ENCODE measurements at regions not wholly inside any gene's neighbourhood (a gene's known extent, or its start where the extent isn't known, plus 50 kb on each side); places are given as distances from the start of the nearest gene placed in this dataset.
"Not testable (repeated sequence)": the region's sequence is repeated elsewhere in the genome, so short reads cannot be mapped to it uniquely, and the experiment has no call there.

GRCh38 chr2:111373060-111373459 is 252.3 kb downstream of the BCL2L11 start:
- DNase-seq, result not testable (repeated sequence)

GRCh38 chr2:111373989-111374388 is 253.3 kb downstream of the BCL2L11 start:
- not testable (repeated sequence) for DNase-seq

- DNase-seq, result not testable (repeated sequence)
Observed at GRCh38 chr2:111374734-111375133, 254.0 kb downstream of the BCL2L11 start.

- not testable (repeated sequence) for DNase-seq
Observed at GRCh38 chr2:111375320-111375883, 254.7 kb downstream of the BCL2L11 start.

DNA sequence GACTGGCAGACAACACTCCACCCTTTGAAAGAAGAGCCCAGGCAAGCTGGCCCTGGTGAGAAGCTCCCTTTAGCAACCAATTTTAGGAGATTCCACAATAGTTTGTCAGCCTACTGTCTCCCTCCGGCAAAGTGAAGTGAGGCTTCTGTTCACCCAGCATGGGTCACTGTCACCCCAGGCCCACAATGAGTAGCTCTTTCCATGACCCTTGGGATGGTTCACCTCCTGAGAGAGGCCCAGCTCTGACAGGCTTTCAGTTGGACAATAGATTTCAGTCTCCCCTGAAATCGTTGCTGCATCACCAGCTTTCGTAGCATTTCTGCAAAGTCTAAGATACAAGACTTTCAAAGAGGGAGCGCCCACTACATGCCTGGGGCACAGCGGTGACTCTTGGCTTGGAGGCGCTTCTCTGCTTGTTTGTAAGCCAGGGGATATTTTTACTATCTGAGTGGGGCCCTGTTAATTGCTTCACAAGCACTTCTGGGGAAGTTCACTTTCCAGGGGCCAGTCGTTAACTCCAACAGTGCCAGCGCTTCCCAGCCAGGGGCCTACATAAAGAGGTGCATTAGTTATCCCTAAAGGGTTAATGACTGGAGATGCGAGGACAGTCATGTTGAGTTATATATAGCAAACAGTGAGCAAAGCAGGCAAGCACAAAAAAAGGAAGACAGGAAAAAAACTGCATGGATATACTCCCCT is 255.7 kb downstream of the BCL2L11 start:
- DNase-seq, result not testable (repeated sequence)

DNA sequence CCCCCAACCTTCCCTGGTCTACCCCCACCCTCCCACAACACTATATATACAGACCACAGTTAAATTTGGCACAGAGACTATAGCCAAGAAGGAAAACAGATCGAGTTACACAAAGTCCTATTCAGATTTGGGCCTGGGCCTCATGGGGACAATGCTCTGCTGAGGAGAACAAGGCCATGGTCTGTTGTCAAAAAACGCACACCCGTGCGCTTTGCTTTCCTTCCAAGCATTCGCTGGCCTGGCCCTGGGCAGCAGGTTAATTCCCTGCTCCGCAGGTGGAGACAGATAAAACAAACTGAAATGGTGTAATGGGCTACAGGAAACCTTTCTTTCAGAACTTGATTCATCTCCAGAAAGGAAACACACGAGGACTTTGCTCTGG is 256.2 kb downstream of the BCL2L11 start:
- not testable (repeated sequence) for DNase-seq

DNA sequence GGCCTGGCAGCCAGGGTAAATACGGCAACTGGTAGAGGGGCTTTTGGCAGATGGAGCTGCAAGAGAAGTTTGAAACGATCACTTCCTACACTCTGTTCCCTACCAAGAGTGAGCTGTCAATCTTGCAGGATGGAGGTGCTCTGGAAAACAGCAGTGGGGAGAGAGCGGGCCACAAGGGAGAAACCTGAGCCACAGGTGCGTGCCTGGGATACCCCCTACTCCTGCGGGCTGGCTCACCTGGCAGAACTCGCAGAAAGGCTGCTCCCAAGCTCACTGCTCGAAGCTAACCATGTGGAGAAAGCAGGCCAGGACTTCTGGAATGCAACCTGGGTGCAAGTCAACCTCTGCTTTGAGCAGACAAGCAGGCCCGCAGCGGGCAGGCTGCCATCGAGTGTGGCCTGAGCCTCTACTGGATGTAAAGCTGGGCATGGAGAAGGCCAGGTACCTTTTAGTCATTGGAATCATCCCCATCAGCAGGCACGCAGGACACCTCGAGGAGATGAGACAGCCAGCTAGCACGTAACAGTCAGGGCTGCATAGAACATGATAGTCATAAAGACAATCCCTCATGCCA is 256.8 kb downstream of the BCL2L11 start:
- DNase-seq, result not testable (repeated sequence)

GRCh38 chr2:111378348-111378747 is 257.6 kb downstream of the BCL2L11 start:
- not testable (repeated sequence) for DNase-seq

DNA sequence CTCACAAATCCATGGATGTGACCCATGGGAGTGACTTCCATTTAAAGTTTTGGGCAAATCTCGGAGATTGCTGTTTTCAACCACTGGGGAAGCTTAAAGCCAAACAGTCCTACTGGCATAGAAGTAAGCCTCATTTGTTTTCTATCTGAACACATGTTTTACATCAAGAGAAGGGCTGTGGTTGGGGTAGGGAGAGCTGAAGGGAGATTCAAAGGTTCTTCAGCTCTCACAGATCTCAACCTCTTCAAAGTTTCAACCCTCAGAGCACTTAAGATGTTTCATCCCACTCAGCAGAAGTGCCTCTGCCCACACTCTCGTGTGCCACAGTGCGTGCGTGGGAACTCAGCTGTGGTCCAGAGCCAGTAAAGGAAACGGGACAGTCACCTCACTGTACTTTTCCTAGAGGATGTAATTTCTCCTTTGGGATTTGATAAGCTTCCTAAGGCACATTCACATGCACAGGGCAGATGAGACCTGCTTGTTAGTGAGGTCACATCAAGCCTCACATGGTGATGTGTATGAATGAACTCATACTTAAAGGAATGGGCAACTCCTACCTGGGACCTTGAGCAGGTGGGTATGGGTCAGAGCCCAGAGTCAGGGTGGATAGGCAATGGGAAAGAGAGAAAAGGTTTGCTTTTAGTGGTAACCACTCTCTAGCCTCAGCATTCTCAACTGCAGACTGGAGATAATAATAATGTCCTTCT is 260.2 kb downstream of the BCL2L11 start:
- not testable (repeated sequence) for DNase-seq

GRCh38 chr2:111381530-111382306 is 261.0 kb downstream of the BCL2L11 start:
- not testable (repeated sequence) for DNase-seq

GRCh38 chr2:111382507-111382906 is 261.8 kb downstream of the BCL2L11 start:
- not testable (repeated sequence) for DNase-seq

DNA sequence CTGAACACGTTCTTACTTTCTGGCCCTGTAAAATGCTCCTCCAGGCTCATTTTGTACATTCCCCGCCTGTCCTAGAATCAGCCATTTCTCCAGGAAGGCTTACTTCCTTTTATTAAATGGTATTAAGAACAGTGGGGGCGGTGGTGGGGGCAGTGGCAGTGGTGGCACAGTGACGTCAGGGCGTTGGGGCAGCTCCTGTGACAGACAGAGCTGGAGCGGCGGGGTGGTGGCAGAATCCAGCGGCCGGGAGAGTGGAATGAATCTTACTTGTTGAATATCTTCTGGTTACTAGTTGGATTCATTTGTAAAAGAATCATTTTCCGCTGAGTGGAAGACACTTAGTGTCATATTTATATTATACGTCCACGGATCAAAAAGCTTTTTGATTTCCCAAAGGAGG is 262.6 kb downstream of the BCL2L11 start:
- not testable (repeated sequence) for DNase-seq

GRCh38 chr2:111385226-111385957 is 264.7 kb downstream of the BCL2L11 start:
- not testable (repeated sequence) for DNase-seq

DNA sequence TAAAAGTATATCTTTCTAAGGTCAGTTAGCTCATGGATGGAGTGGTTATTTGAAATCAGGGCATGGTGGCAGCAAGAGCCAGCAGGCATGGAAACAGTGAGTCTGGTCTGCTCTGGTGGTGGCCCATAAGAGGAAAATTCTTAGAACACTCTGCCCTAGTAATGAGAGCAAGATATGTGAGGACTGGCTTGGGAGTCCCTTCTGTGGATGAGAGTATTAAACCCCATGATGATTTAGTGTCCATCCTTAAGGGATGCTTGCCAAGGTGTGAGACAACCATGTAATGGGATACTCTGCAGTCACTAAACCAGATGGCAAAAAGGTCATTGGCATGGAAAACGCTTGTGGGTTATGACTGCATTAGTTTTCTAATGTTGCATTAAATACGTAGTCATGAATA is 269.9 kb downstream of the BCL2L11 start:
- DNase-seq, result not testable (repeated sequence)

DNA sequence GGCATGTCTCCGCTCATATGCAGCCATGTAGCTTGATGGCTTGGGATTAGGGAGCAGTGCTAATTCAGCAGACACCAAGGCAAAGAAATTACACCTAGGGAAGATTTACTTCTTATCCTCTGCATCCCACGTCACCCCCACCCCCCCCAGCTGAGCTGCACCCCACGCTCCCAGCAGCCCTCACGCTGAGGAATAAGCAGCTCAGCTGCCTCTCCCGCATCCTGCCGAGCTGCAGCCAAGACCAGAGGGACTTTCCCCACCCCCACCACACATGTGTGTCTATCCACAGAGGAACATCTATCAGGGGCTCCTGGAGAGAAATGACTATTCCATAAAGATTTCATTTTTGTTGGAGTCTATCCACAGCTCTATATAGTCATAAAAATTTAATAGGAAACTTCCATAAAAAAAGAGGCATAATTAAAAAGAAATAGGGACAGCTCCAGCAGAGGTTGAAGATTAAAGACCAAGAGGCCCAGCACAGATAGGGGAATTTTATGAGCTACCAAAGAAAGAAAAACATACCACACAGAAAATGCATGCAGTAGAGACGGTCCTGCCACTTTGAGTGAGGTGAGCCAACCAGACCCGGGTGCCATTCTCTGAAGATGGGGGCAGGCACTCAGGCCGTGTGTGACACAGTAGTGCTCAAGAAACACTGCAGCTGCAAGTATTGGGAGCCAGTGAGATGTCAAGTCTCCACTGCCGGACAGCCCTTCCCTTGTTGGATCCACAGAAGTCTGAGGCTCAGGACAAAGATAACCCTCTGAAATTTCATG is 274.8 kb downstream of the BCL2L11 start:
- DNase-seq, result not testable (repeated sequence)

GRCh38 chr2:111400598-111401253 is 280.0 kb downstream of the BCL2L11 start:
- DNase-seq, result not testable (repeated sequence)

- not testable (repeated sequence) for DNase-seq
Observed at GRCh38 chr2:111401270-111402140, 280.8 kb downstream of the BCL2L11 start.

GRCh38 chr2:111402450-111402849 is 281.7 kb downstream of the BCL2L11 start:
- not testable (repeated sequence) for DNase-seq

DNA sequence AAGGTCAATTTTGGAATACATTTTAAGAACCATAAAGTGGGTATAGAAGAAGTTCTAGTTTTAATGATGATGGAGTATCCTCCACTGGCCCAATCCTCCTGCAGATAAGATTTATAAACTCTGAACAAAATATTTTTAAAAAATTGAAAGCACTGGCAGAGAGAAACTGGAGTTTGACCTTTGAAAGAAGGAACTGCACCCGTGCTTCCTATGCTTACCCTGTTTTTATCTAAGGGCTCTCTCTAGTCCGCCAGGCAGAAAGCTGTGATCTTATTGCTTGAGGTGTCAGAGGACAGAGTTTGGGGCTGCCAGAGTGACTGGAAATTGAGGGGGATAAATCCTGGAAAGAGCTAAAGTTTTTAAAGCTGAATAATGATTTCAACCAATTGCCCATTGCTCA is 282.6 kb downstream of the BCL2L11 start:
- DNase-seq, result not testable (repeated sequence)

DNA sequence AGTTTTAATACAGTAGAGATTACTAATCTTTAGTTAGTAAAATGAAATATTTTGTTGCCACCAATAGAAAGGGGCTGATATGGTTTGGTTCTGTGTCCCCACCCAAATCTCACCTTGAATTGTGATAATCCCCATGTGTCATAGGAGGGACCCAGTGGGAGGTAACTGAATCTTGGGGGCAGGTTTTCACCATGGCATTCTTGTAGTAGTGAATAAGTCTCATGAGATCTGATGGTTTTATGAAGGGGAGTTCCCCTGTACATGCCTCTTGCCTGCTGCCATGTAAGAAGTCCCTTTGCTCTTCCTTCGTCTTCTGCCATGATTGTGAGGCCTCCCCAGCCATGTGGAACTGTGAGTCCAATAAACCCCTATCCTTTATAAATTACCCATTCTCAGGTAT is 285.9 kb downstream of the BCL2L11 start:
- DNase-seq, result not testable (repeated sequence)

Measured in CD4-positive, alpha-beta T cell treated with Interleukin-15 for 1 hour (primary cell).